Right cardiac atrium (tissue), 5 donors: ENCODE measurements at regions not wholly inside any gene's neighbourhood (a gene's known extent, or its start where the extent isn't known, plus 50 kb on each side); places are given as distances from the start of the nearest gene placed in this dataset.

Experiments
- ATAC-seq, 2 donors: fragments of 200-7000 bp; cut with Tn5 transposase; one replicate each; pipeline versions ENCODE4 v1.8.0 to v1.9.1; 2020; ENCODE audit warnings: moderate library complexity in 2 of 2, mild to moderate bottlenecking in 1 of 2
- DNase-seq, 3 donors: peaks; one replicate each; pipeline ENCODE4 v3.0.0-alpha.2; 2020
- H3K27ac ChIP-seq: one replicate; pipeline ENCODE4 v1.5.1; 2013; ENCODE audit warnings: mild to moderate bottlenecking, low read length, control low read depth, moderate library complexity
- H3K27me3 ChIP-seq: one replicate; pipeline ENCODE4 v1.6.1; 2013; ENCODE audit not compliant: control insufficient read depth, insufficient read depth
- H3K4me1 ChIP-seq: one replicate; pipeline ENCODE4 v1.6.1; 2013; ENCODE audit warnings: low read length; ENCODE audit not compliant: control insufficient read depth, insufficient read depth
- H3K4me3 ChIP-seq: one replicate; pipeline ENCODE4 v1.5.1; 2013; ENCODE audit warnings: low read length, control low read depth
- H3K9me3 ChIP-seq: one replicate; pipeline ENCODE4 v1.6.1; 2013; ENCODE audit warnings: low read length; ENCODE audit not compliant: control insufficient read depth
- whole genome bisulfite sequencing: extraction: QIAGEN DNeasy Blood & Tissue Kit; methylation state at CpG from one replicate; pipeline ENCODE4 v1.1.7; 2013; 5-methylcytosine and 5-hydroxymethylcytosine counted together
- intact Hi-C, 4 donors: fragments of 100-400 bp; cut with DNase I; formaldehyde crosslinking; loops; one replicate each; pipeline versions ENCODE4 v1.11.0 to v1.14.0; 2022 to 2023
- donor health status: healthy with polysubstance abuse.
- donor health status: DM: no; HTN: yes; CAD: no.
- donor health status: DM: no; HTN: no; CAD: no.
- donor health status: DM: no; HTN: yes; CAD: no; lungs with severe emphysema.
- donor health status: DM: yes; HTN: yes; CAD: no.

DNA sequence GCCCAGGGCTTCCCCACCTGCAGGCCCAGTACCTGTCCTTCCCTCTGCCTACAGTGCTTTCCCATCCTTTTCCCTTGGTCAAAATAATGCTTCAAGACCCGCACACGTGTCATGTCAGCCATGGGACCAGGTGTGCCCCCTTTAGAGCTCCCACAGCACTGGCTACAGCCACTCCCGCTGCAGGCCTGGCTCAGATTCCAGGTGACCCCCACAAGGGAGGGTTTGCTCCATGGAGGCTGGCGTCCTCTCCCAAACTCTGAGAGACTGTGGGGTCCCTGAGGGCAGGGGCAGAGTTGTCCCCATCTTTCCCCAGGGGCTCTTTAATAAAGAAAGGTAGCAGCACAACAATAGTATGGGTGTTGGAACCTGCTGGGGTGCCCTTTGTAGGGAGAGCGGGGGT lies 66.4 kb upstream of the RUNX3 start:
- H3K27me3 ChIP-seq, result no peaks in the 10 kb centered on the region
- H3K4me1 ChIP-seq, result no peaks in the 10 kb centered on the region
- H3K4me3 ChIP-seq, result no peak overlapping the region
- intact Hi-C loops, result no loop called here
- WGBS, result 72% methylated on average over 5 of the region's 5 CpGs
- DNase-seq (no peak), ATAC-seq (no peak)
- H3K27ac ChIP-seq, result no peak overlapping the region
- H3K9me3 ChIP-seq, result no peaks in the 10 kb centered on the region

DNA sequence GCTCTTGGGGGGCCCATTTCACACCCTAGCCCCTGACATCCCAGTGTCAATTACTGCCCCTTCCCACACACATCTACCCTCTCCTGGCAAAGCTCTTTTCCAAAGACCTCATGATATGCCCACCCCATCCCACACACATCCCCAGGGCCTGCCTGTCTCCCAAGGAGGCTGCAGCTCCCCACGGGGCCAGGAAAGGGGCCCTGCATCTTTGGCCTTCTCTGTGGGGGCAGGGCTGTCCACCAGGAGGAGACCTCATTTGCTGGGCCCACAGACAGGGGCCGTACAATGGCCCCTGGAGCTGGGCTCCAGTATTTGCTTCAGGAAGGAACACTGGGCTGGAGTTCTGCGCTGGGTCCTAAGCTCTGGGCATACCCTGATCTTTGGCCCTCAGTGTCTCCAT lies 65.6 kb upstream of the RUNX3 start:
- no peak overlapping the region for H3K27ac ChIP-seq
- intact Hi-C loops, result no loop called here
- ATAC-seq (no peak), DNase-seq (no peak)
- no peaks in the 10 kb centered on the region for H3K9me3 ChIP-seq
- 73% methylated on average over 3 of the region's 3 CpGs for WGBS
- no peaks in the 10 kb centered on the region for H3K27me3 ChIP-seq
- no peaks in the 10 kb centered on the region for H3K4me1 ChIP-seq
- no peak overlapping the region for H3K4me3 ChIP-seq

- DNase-seq (no peak), ATAC-seq (no peak)
- intact Hi-C loops, result no loop called here
- Histone ChIP-seq H3K27me3 (no peaks in the 10 kb centered on the region), H3K27ac (no peak overlapping the region), H3K4me3 (no peak overlapping the region), H3K9me3 (no peaks in the 10 kb centered on the region), H3K4me1 (no peaks in the 10 kb centered on the region)
- 85% methylated on average over 6 of the region's 6 CpGs for WGBS
Measured at GRCh38 chr1:24995140-24995539, 65.1 kb upstream of the RUNX3 start.

GRCh38 chr1:24993871-24994580 lies 64.0 kb upstream of the RUNX3 start:
- H3K4me1 ChIP-seq, result no peaks in the 10 kb centered on the region
- DNase-seq (no peak), ATAC-seq (no peak)
- no peaks in the 10 kb centered on the region for H3K9me3 ChIP-seq
- no peaks in the 10 kb centered on the region for H3K27me3 ChIP-seq
- 91% methylated on average over 16 of the region's 16 CpGs for WGBS
- no peak overlapping the region for H3K27ac ChIP-seq
- intact Hi-C loops, result no loop called here
- H3K4me3 ChIP-seq, result no peak overlapping the region

DNA sequence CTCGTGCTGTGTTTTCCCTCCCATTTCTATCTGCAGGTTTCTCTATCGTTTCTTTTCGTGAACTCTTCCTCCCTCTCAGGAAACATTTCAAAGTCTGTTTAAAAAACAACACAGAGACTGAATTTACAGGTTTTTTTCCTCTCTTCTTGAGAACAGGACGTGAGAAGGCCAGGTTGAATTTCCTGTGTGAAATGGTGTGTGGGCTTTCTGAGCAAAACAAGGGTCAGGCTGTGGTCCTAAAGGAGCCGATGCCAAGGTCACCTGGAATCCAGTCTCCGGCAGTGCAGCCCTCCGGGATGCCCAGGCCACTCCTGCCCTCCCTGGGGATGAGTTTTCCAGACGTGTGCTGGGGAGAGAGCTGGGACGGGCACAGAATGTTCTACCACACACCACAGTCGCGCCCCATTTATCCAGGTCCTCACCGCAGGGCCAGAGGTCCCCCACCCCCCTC lies 62.7 kb upstream of the RUNX3 start:
- no peaks in the 10 kb centered on the region for H3K4me1 ChIP-seq
- intact Hi-C loops, result no loop called here
- no peak for DNase-seq
- H3K27ac ChIP-seq, result no peak overlapping the region
- WGBS, result 63% methylated on average over 12 of the region's 12 CpGs
- H3K9me3 ChIP-seq, result no peaks in the 10 kb centered on the region
- H3K4me3 ChIP-seq, result no peak overlapping the region
- no peaks in the 10 kb centered on the region for H3K27me3 ChIP-seq
- no peak for ATAC-seq

DNA sequence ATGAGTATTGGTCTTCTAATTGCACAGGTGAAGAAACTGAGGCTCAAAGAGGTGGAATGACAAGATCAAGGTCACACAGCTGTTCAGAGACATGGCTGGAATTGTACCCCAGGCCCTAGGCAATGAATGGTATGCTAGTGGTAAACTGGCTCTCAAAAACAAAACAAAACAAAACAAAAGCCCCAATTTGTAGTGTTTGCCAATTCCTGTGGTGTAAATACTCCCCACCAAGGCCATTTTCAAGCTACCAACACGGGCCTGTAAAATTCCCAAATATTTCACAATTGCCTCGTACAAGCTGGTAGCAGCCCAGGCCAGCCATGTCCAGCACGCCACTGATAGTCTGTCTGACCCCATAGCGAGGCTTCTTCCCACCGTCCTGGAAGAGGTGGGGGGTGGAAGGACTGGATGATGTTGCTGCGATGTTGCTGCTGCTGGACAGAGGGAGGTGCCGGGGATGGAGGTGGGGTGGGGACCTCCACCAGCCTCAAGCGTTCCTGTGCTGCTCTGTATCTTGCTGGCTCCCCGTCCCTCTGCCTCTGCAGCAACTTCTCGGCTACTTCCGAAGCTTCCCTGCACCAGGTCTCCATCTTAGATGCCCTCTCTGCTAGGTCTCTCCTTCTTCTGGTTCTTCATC lies 62.2 kb upstream of the RUNX3 start:
- no peaks in the 10 kb centered on the region for H3K27me3 ChIP-seq
- no peaks in the 10 kb centered on the region for H3K4me1 ChIP-seq
- ATAC-seq, result no peak
- no peak overlapping the region for H3K27ac ChIP-seq
- intact Hi-C loops, result no loop called here
- DNase-seq, result no peak
- H3K9me3 ChIP-seq, result no peaks in the 10 kb centered on the region
- H3K4me3 ChIP-seq, result no peak overlapping the region
- 81% methylated on average over 11 of the region's 11 CpGs for WGBS

DNA sequence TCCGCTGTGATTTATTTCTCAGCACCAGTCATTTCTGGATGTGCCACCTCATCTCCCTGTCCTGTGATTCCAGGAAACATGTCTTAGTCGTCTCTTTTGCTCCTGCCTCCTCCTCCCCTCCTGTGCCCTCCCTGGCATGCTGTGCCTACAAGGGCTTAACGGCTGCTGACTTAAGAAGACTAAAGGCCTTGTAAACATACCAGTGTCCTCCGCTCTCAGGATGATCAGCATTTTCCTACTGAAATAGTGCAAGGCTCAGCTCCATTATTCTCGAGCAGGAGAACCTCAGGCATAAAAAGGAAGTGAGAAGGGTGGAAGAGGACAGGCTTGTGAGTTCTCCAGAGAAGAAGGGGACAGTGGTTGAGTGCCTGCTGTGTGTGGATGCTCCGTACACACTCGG lies 61.6 kb upstream of the RUNX3 start:
- DNase-seq (no peak), ATAC-seq (peak in 1 of 2 donors; percentile 38)
- Histone ChIP-seq H3K27me3 (no peaks in the 10 kb centered on the region), H3K27ac (no peak overlapping the region), H3K4me3 (no peak overlapping the region), H3K4me1 (no peaks in the 10 kb centered on the region), H3K9me3 (no peaks in the 10 kb centered on the region)
- WGBS, result 74% methylated on average over 7 of the region's 7 CpGs
- intact Hi-C loops, result no loop called here

- intact Hi-C loops, result no loop called here
- 66% methylated on average over 9 of the region's 9 CpGs for WGBS
- H3K9me3 ChIP-seq, result no peaks in the 10 kb centered on the region
- H3K27me3 ChIP-seq, result no peaks in the 10 kb centered on the region
- no peaks in the 10 kb centered on the region for H3K4me1 ChIP-seq
- H3K4me3 ChIP-seq, result no peak overlapping the region
- no peak for ATAC-seq
- H3K27ac ChIP-seq, result no peak overlapping the region
- DNase-seq, result no peak
Measured at GRCh38 chr1:24990779-24991641, 60.9 kb upstream of the RUNX3 start.

GRCh38 chr1:24990136-24990535 lies 60.1 kb upstream of the RUNX3 start:
- no peaks in the 10 kb centered on the region for H3K9me3 ChIP-seq
- intact Hi-C loops, result no loop called here
- no peaks in the 10 kb centered on the region for H3K27me3 ChIP-seq
- ATAC-seq, result no peak
- H3K4me1 ChIP-seq, result no peaks in the 10 kb centered on the region
- WGBS, result 77% methylated on average over 13 of the region's 13 CpGs
- H3K27ac ChIP-seq, result no peak overlapping the region
- no peak for DNase-seq
- no peak overlapping the region for H3K4me3 ChIP-seq

DNA sequence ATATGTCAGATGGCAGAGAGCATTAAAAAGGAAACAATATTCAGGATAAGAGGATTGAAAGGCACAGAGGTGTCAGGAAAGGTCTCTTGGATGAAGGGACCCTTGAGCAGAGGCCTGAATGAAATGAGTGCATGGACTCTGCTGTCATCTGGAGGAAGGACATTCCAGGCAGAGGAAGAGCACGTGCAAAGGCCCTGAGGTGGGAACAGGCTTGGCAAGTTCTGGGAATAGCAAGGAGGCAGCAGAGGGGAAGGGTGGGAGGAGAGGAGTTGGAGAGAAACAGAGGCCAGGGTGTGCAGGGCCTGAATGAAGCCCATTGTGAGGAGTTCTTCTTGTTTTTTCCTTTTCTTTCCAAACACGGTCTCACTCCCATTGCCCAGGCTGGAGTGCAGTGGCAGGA lies 59.0 kb upstream of the RUNX3 start:
- no peak for DNase-seq
- ATAC-seq, result no peak
- Histone ChIP-seq H3K4me1 (no peaks in the 10 kb centered on the region), H3K9me3 (no peaks in the 10 kb centered on the region), H3K27ac (no peak overlapping the region), H3K27me3 (no peaks in the 10 kb centered on the region), H3K4me3 (no peak overlapping the region)
- WGBS, result 77% methylated on average over 2 of the region's 2 CpGs
- intact Hi-C loops, result no loop called here

DNA sequence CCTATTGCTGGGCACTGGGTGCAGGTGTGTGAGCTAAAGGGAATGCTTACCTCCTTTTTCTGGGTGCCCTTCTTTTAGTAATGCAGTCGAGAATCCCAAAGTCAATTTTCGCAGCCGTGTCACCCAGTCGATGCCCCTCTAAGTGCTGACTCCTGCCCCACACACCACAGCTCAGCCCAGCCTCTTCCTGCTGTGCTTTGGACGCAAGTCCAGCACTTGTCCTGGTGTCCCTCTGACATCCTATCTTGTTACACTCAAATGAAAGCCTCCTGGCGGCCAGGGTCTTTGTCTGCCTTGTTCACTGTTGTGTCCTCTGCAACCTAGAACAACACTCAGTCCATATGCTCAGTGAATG lies 58.5 kb upstream of the RUNX3 start:
- H3K4me1 ChIP-seq, result no peaks in the 10 kb centered on the region
- H3K27me3 ChIP-seq, result no peaks in the 10 kb centered on the region
- no peaks in the 10 kb centered on the region for H3K9me3 ChIP-seq
- DNase-seq (no peak), ATAC-seq (no peak)
- H3K4me3 ChIP-seq, result no peak overlapping the region
- WGBS, result 84% methylated on average over 6 of the region's 6 CpGs
- no peak overlapping the region for H3K27ac ChIP-seq
- intact Hi-C loops, result no loop called here
